MCF 10A (cell line): ENCODE measurements at regions not wholly inside any gene's neighbourhood (a gene's known extent, or its start where the extent isn't known, plus 50 kb on each side); places are given as distances from the start of the nearest gene placed in this dataset.

Experiments used
- BruUV-seq: library from RNA; stranded (reverse); fragments of 400-500 nt; replicated peaks from 2 replicates; lab custom pipeline; 2021; lab: Mats Ljungman, UMichigan
- CTCF ChIA-PET: fragments of 300-600 bp; sonication (Branson Sonifier 250); formaldehyde crosslinking; extraction: SDS; loops from one replicate; lab custom pipeline; 2021; ENCODE audit warnings: antibody characterized with exemption, inconsistent platforms; lab: Yijun Ruan, JAX
- POLR2A ChIA-PET: fragments of 300-600, 350-650 bp; sonication (Branson Sonifier 250); formaldehyde crosslinking; extraction: SDS; loops from one replicate; lab custom pipeline; 2020; ENCODE audit warnings: antibody characterized with exemption, inconsistent platforms; lab: Yijun Ruan, JAX
- DNase-seq: peaks from one replicate; pipeline ENCODE4 v3.0.0-alpha.2; 2018; ENCODE audit not compliant: unreplicated experiment
- H3K27ac Mint-ChIP-seq: one replicate; pipeline ENCODE4 v1.8.0; 2022; ENCODE audit warnings: mild to moderate bottlenecking, low read depth, mixed read lengths; ENCODE audit not compliant: unreplicated experiment
- H3K27me3 Mint-ChIP-seq: one replicate; pipeline ENCODE4 v1.8.0; 2022; ENCODE audit warnings: mixed read lengths; ENCODE audit not compliant: insufficient read depth, unreplicated experiment
- H3K36me3 Mint-ChIP-seq: one replicate; pipeline ENCODE4 v1.8.0; 2022; ENCODE audit warnings: mild to moderate bottlenecking, moderate library complexity, mixed read lengths; ENCODE audit not compliant: insufficient read depth, unreplicated experiment
- H3K4me1 Mint-ChIP-seq: one replicate; pipeline ENCODE4 v1.8.0; 2022; ENCODE audit warnings: mixed read lengths; ENCODE audit not compliant: insufficient read depth, unreplicated experiment
- H3K4me3 Mint-ChIP-seq: one replicate; pipeline ENCODE4 v1.8.0; 2022; ENCODE audit warnings: mild to moderate bottlenecking, moderate library complexity, mixed read lengths; ENCODE audit not compliant: unreplicated experiment
- H3K9me3 Mint-ChIP-seq: one replicate; pipeline ENCODE4 v1.8.0; 2022; ENCODE audit warnings: mixed read lengths; ENCODE audit not compliant: unreplicated experiment
- intact Hi-C: fragments of 100-400 bp; cut with micrococcal nuclease; formaldehyde crosslinking; loops from 2 replicates; pipeline ENCODE4 v1.14.1; 2022
- TF ChIP-seq, protein P1 (sequence below): fragments of 200-600 bp; IDR thresholded peaks from one replicate; pipeline ENCODE4 v1.8.0; 2022; ENCODE audit warnings: antibody characterized with exemption, mild to moderate bottlenecking; ENCODE audit not compliant: unreplicated experiment

DNA sequence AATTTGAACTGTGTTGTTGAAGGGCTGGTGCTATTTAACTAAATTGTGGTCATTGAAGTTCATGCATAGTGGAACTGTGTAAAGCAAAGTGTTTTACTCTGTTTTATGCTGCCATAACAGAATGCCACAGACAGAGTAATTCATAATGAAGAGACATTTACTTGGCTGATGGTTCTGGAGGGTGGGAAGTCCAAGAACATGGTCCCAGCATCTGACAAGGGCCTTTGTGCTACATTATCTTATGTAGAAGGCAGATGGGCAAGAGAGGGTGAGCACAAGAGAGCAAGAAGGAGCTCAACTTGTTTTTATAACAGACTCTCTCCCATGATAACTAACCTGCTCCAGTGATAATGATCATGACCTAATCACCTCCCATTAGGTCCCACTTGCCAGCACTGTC, 101.9 kb upstream of the NR3C1 start:
- H3K27me3 Mint-ChIP-seq = no peaks in the 10 kb centered on the region
- BruUV-seq = no TSS peak
- CTCF ChIA-PET = interaction anchor here (0.5 to 4.8 kb wide), 5 partner anchors 9 to 501 kb away, joined by 3 to 34 read pairs (median 3); partner anchors contain the start of gene NR3C1
- H3K27ac Mint-ChIP-seq = no peak overlapping the region
- no peaks in the 10 kb centered on the region for H3K36me3 Mint-ChIP-seq
- POLR2A ChIA-PET = interaction anchor here (1.0 to 11.1 kb wide), 5 partner anchors 10 to 106 kb away, joined by 6 to 182 read pairs (median 21); partner anchors contain the start of gene NR3C1
- no peak overlapping the region for H3K4me3 Mint-ChIP-seq
- DNase-seq = no peak
- intact Hi-C loops = loop anchor here (5.0 to 10.0 kb wide), 5 partner anchors 322 to 639 kb away; no protein-coding TSS in a partner anchor
- H3K4me1 Mint-ChIP-seq = peaks cover 41% of the 10 kb centered on the region
- no peaks in the 10 kb centered on the region for H3K9me3 Mint-ChIP-seq
- TF ChIP-seq, protein P1, sequence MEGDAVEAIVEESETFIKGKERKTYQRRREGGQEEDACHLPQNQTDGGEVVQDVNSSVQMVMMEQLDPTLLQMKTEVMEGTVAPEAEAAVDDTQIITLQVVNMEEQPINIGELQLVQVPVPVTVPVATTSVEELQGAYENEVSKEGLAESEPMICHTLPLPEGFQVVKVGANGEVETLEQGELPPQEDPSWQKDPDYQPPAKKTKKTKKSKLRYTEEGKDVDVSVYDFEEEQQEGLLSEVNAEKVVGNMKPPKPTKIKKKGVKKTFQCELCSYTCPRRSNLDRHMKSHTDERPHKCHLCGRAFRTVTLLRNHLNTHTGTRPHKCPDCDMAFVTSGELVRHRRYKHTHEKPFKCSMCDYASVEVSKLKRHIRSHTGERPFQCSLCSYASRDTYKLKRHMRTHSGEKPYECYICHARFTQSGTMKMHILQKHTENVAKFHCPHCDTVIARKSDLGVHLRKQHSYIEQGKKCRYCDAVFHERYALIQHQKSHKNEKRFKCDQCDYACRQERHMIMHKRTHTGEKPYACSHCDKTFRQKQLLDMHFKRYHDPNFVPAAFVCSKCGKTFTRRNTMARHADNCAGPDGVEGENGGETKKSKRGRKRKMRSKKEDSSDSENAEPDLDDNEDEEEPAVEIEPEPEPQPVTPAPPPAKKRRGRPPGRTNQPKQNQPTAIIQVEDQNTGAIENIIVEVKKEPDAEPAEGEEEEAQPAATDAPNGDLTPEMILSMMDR = no peak

DNA sequence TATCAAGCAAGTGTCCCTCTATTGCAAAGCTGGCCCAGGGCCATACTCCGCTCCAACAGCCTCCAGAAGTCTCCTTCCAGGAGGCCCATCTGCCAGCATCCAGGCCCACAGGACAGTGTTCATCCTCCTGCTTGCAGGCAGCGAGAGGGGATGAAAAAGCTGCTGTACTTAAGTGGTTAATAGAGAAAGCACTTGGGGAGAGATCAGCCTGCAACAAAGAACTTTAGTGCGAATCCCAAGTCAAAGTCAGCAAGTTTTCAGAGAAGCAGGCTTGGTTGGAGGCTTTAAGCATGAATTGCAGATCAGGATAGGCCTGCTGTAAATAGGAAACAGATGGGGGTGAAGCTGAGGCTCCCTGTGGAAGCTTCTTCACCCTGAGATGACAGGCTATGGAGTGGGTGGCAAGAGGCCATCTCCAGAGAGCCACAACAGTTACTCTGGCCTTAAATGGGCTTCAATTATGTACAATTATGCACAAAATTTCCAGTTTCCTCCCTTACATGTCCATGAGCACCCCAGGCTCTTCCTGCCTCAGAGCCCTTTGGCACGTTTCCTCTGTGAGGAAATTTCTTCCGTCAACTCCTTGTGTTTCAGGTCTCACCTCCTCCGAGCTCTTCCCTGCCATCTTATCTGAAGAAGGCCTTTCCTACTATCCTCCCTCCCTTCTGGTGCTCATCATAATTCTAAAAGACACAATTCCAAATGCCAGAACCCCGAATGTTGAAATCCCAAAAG, 98.0 kb upstream of the NR3C1 start:
- no TSS peak for BruUV-seq
- Mint-ChIP-seq H3K27me3 (no peaks in the 10 kb centered on the region), H3K36me3 (no peaks in the 10 kb centered on the region), H3K9me3 (no peaks in the 10 kb centered on the region), H3K4me1 (peaks cover 15% of the 10 kb centered on the region), H3K27ac (no peak overlapping the region), H3K4me3 (no peak overlapping the region)
- DNase-seq = no peak
- ChIA-PET POLR2A (interaction anchor here (0.7 to 1.2 kb wide), 3 partner anchors 101 to 576 kb away, joined by 3 read pairs; no protein-coding TSS in a partner anchor), CTCF (interaction anchor here (0.6 to 1.4 kb wide), 3 partner anchors 10 to 640 kb away, joined by 3 read pairs; no protein-coding TSS in a partner anchor)
- TF ChIP-seq, protein P1 = no peak
- intact Hi-C loops = loop anchor here (10.0 kb wide), 3 partner anchors 463 to 643 kb away; no protein-coding TSS in a partner anchor

DNA sequence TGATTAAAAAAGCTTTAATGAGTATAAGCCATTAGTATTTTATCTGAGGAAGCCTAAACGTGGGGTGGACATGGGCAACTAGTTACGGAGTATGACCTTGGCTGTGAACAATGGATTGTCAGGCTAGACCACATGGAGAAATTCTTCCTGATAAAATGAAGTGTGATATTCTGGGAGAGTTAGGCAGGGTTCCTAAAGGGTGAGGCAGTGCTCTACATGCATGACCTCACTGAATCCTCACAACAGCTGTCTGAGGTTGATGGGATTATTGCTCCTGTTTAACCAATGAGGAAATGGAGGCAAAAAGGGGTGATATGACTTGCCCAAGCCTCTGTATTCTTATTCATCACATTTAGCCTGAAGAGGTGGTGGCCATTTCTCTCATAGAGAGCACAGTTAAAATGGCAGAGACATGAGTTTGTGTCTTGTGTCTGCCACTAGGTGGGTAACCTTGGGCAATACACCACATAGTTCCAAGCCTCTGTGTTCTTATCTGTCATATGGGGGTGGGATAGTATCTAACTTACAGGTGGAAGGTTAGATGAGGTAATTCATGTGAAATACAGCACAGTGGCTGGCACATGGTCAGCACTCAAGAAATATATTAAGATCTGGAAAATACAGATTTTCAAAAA, 96.1 kb upstream of the NR3C1 start:
- TF ChIP-seq, protein P1 = no peak
- POLR2A ChIA-PET = interaction anchor here (9.6 to 9.8 kb wide), 2 partner anchors 9 to 101 kb away, joined by 108 to 182 read pairs; no protein-coding TSS in a partner anchor

More for the DNA sequence above, 96.1 kb upstream of the NR3C1 start:
- intact Hi-C loops = loop anchor here (10.0 kb wide), 4 partner anchors 355 to 645 kb away; no protein-coding TSS in a partner anchor
- Mint-ChIP-seq H3K4me1 (peaks cover 24% of the 10 kb centered on the region), H3K4me3 (no peak overlapping the region), H3K36me3 (no peaks in the 10 kb centered on the region), H3K9me3 (no peaks in the 10 kb centered on the region), H3K27me3 (no peaks in the 10 kb centered on the region), H3K27ac (no peak overlapping the region)
- DNase-seq = no peak
- CTCF ChIA-PET = interaction anchor here (1.3 kb wide), 1 partner anchor 8 kb away, joined by 6 read pairs; no protein-coding TSS in a partner anchor
- no TSS peak for BruUV-seq
